ENCODE measurements at regions not wholly inside any gene's neighbourhood (a gene's known extent, or its start where the extent isn't known, plus 50 kb on each side); places are given as distances from the start of the nearest gene placed in this dataset.
A peak's percentile ranks its signal among the peaks of the same experiment; 100 is the strongest.

DNA sequence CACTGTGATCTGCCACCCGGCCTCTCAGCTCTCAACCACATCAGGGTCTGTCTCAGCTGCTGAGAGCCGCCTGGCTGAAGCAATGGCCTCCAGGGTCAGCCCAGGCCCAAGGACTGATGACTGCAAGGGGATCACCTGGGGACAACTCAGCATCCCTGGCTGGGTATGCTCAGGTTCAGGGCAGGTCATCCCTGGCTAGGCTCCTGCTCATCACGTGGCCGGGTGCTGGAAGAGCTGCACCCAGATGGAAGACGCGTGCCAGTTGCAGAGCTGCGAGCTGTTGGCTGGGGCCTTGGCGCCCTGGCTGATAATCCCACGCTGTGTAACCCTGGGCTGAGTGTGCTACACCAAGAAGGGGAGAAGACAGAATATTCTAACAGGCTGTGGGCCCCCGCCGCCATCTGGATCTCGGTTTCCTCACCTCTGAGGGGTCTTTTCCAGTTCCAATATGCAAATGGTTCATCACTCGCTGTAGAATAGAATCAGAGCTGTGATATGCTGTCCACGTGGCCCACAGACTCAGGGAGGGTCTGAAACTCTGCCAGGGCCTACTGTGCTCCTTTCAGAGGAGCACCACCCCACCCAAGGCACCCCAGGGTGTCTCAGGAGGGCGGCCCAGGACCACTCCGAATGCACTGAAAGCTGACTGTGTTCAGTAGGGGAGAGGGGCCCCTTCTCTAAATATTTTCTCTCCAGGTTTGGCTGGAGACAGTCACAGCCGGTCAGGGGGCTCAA is 338.8 kb downstream of the BCOR start:
- DNase-seq (ENCODE audit: low read depth in 2 of 2), result no peak

DNA sequence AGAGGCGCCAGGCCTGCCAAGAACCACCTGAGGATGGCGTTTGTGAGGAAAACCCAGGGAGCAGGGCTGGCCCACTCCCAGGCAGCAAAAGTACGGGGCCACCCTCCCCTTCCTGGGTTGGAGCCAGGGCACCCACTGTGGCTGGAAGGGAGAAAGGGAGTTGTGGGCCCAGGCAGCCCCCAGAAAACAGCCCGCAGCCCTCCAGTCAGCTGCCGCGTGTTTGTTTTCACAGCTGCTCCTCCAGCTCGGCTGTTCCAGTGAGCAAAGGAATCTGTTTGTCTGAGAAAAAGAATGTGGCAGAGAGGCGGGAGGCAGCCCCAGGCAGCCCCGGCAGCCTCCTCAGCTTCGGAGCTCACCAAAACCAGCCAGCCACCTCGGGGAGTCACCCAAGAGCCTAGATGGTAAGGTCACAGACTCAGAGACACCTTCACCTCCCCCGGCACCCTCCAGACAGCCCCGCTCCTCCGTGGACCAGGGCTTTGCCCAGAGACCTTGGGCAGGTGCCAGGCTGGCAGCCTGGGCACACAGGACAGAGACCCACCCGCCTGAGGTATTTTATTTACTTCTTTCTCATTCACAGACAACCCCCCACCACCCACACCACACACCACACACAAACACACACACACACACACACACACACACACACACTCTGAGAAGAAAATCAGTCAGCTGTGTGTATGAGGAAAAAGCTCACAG is 338.1 kb downstream of the BCOR start:
- DNase-seq (ENCODE audit: low read depth in 2 of 2), result peak in 1 of 2 experiments; percentile 38

DNA sequence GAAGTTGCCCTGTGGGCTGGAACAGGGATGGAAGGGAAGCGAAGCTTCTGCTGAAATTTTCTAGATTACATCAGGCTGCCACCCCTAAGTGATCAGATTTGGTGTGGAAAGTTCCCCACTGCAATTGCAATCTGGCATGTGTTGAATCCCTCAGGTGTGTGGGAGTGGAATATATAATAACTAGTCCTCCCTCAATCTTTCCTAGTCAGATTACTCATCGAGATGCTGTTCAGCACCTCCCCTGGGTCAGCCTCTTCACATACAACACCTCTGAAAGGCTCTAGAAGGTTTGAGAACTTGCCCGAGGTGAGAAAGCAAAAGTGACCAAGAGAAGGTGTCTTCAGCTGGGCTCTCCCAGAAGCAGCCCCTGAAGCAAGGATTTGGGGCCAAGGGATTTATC is 336.8 kb downstream of the BCOR start:
- no peak for DNase-seq (ENCODE audit: low read depth in 2 of 2)

GRCh38 chrX:39762266-39762841 is 335.4 kb downstream of the BCOR start:
- no peak for DNase-seq (ENCODE audit: low read depth in 2 of 2)

- DNase-seq (ENCODE audit: low read depth in 2 of 2), result no peak
Measured at GRCh38 chrX:39764441-39764914, 333.3 kb downstream of the BCOR start.

- no peak for DNase-seq (ENCODE audit: low read depth in 2 of 2)
Measured at GRCh38 chrX:39765327-39765726, 332.4 kb downstream of the BCOR start.

- no peak for DNase-seq (ENCODE audit: low read depth in 2 of 2)
Measured at GRCh38 chrX:39766085-39766726, 331.6 kb downstream of the BCOR start.

DNA sequence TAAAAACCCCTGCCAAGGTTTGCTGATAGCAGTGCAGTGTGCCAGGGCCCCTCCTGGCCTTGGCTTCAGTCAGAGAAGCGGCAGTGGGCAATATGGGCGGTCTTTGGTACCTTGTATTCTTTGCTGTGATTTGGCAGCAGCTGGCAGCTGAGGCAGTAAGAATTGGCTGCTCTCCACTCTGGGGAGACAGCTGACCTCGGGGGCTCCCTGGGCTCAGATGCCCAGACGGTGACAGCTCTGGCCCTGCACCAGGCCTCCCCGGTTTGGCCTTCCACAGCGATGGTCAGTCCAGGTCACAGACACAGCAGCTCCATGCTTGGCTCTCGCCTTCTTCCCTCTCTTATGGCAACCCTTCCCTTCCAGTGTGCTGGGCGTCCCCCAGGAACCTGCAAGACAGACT is 330.9 kb downstream of the BCOR start:
- no peak for DNase-seq (ENCODE audit: low read depth in 2 of 2)

- no peak for DNase-seq (ENCODE audit: low read depth in 2 of 2)
Measured at GRCh38 chrX:39767446-39767845, 330.3 kb downstream of the BCOR start.

- DNase-seq (ENCODE audit: low read depth in 2 of 2), result no peak
Measured at GRCh38 chrX:39769748-39770147, 328.0 kb downstream of the BCOR start.

DNA sequence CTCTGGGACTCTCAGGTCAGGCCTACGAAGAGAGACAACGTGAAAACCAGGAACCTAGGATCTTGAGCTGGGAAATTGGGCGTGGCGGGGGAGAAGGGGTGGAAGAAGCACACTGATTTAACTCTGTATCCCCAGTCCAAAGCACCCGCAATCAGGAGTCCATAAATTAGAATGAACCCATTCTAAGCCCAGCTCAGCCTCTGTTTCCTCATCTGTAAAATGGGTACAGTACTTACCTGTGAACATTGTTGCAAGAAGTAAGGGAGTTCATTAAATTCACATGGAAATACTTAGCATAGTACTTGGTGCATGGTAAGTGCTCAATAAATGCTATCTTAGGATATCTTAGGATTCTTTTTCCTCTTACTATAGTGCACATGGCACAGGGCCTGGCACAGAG is 326.7 kb downstream of the BCOR start:
- no peak for DNase-seq (ENCODE audit: low read depth in 2 of 2)

DNA sequence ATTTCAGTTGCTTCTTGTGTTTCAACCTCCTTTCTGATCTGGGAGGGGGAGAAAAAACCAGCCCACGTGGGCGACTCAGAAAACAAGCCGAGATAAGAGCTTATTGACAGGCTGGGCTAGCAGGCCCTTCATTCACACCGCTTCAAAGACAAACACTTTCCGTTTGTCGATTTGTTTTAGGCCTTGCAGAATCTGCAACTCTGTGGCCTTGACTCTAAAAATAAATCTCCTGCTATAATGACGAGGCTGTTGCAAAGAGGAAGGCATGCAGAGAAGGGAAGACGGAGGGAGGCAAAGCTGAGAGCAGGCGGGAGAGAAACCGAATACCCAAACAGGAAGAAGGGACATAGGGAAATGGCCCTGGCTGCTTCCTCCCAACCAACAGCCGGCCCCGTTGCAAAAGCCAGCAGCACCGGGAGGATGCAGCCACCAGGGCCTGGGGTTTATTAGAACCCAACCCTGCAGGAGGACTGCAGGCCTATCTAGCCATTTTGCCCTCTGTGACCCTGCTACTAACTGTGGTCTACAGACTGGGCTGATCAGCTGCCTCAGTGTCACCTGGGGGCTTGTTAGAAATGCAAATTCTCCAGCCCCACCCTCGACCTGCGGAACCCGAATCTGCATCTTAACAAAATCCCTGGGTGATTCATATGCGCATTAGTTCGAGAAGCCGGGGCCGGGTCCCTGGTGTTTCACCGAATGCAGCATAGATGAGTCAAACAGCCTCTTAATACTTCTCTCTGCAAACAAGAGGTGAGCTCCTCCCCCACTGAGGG is 325.5 kb downstream of the BCOR start:
- DNase-seq (ENCODE audit: low read depth in 2 of 2), result no peak

- no peak for DNase-seq (ENCODE audit: low read depth in 2 of 2)
Measured at GRCh38 chrX:39773150-39773549, 324.6 kb downstream of the BCOR start.

DNA sequence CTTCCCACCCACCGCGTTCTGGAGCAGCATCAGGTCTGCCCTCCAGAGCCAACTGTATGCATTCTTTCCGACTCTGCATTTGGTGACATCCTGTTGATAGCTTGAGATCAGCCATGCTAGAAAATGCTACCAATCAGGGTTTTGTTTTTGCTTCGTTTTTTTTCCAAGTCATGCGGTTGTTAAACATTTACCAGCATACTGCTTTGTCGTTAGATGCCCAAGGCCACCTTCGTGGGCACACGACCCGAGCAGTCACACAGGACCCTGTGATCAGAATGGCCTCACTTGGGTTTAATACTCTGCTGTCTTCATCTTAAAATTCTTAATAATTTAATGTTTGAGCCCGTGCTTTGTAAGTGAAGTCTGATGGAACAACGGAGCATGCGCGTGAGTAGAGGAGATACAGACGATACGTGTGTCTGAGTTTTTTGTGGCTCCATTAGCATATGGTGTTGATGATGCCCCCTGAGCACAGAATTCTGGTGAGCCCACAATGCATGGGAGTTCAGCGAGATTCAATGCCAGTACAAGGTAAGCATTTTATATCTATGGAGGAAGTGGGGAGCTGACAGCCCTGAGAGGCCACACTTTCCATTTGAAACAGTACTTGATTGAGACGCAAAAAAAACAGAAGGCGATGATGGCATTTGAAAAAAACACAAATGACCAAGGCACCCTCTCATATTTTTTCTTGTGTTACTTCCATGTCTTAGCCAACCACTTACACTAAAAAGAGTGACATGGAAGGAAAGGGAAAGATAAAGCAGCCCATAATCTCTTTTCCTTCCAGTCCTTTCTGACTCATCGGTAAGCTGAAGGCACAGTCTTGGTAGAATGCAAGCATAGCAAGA is 323.6 kb downstream of the BCOR start:
- DNase-seq (ENCODE audit: low read depth in 2 of 2), result no peak

GRCh38 chrX:39774774-39775328 is 322.9 kb downstream of the BCOR start:
- no peak for DNase-seq (ENCODE audit: low read depth in 2 of 2)

GRCh38 chrX:39777623-39778025 is 320.1 kb downstream of the BCOR start:
- DNase-seq (ENCODE audit: low read depth in 2 of 2), result no peak

DNA sequence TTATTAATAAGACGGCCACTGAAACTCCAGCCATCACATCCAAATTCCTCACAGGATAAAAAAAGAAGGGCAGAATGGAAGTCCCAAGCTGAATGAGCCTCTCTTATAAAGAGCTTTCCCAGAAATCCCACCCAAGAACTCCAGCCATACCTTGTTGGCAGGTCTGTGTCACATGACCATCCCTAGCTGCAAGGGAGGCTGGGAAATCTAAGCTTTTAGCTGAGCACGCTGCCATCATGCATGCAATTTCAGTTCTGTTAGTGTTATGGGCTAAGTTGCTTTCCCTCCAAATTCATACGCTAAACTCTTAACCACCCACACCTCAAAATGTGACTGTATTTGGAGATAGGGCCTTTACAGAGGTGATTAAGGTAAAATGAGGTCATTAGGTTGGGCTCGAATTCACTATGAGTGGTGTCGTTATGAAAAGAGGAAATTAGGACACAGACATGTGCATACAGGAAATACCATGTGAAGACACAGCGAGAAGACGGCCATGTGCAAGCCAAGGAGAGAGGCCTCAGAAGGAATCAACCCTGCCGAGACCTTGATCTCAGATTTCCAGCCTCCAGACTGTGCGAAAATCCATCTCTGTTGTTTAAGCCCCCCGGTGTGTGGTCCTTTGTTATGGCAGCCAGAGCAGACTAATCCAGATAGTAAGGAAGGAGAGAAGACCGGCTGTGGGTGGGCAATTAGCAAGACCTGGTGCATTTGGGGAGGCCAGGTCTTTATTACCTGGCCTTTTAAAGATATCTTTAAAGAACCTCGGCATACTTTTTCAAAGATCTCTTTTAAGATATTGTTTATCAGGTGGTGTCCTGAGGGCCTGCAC is 317.6 kb downstream of the BCOR start:
- no peak for DNase-seq (ENCODE audit: low read depth in 2 of 2)

- DNase-seq (ENCODE audit: low read depth in 2 of 2), result no peak
Measured at GRCh38 chrX:39782276-39782675, 315.5 kb downstream of the BCOR start.

DNA sequence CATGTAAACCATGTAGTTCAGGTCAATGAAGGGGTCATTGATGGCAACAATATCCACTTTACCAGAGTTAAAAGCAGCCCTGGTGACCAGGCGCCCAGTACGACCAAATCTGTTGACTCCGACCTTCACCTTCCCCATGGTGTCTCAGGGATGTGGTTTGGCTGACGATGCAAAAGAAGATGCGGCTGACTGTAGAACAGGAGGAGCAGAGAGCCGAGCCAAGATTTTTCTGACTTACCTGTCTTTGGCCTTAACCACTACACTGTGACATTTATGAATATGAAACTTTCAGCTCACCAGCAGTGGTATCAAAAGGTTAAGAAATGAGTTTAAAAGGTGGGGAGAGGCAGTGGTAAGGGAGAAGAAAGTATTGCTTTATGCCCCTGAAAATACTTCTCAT is 309.8 kb downstream of the BCOR start:
- no peak for DNase-seq (ENCODE audit: low read depth in 2 of 2)

DNA sequence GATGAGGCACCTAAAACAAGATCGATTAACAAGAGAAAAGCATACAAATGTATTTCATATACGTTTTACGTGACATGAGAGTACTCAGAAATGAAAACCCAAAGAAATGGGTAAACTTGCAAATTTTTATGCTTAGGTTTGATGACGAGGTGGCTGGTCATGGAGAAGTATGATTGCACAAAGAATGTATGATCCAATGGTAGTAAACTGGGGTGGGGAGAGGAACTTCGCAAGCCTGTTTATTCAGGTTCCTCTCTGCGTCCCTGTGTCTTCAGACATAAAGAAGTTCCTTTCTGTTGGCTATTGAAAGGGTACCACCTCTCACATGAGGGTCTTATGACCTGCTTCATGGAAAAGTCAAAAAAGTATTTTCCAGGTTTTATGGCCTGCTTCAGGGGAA is 309.2 kb downstream of the BCOR start:
- DNase-seq (ENCODE audit: low read depth in 2 of 2), result no peak

All from fibroblast of skin of left quadriceps (primary cell).